ENCODE measurements at regions not wholly inside any gene's neighbourhood (a gene's known extent, or its start where the extent isn't known, plus 50 kb on each side); places are given as distances from the start of the nearest gene placed in this dataset.

GRCh38 chr4:129167640-129168260, 71.8 kb downstream of the C4orf33 start:
- POLR2A ChIA-PET = no interaction called here
- CTCF ChIA-PET = interaction anchor here (1.4 kb wide), 1 partner anchor 10 kb away, joined by 3 read pairs; no protein-coding TSS in a partner anchor
- no peak for ATAC-seq (ENCODE audit: poor library complexity)
- peaks cover 37% of the 10 kb centered on the region for H3K27me3 Mint-ChIP-seq
- peak in 2 of 14 experiments; percentile 1 to 3 for DNase-seq
- H3K27ac Mint-ChIP-seq = no peak overlapping the region
- H3K36me3 Mint-ChIP-seq (ENCODE audit: low read depth) = no peaks in the 10 kb centered on the region
- Histone ChIP-seq H3K4me1 (ENCODE audit: insufficient read depth, low read length) (no peaks in the 10 kb centered on the region), H3K4me3 (ENCODE audit: low read length) (no peak overlapping the region), H3K27ac (ENCODE audit: low read depth in 1 of 2, low read length in 2 of 2) (no peak overlapping the region), H3K27me3 (ENCODE audit: control insufficient read depth in 1 of 2, insufficient read depth in 2 of 2, low read length in 2 of 2) (peaks cover 4 to 14% of the 10 kb centered on the region in 2 experiments), H3K9me3 (ENCODE audit: control insufficient read depth in 1 of 2, insufficient read depth in 1 of 2, low read length in 2 of 2) (no peaks in the 10 kb centered on the region), H3K36me3 (ENCODE audit: insufficient read depth, low read length) (no peaks in the 10 kb centered on the region)
- H3K4me3 Mint-ChIP-seq = no peak overlapping the region
- intact Hi-C loops (cut with DNase I, micrococcal nuclease) = no loop called here
- no peaks in the 10 kb centered on the region for H3K9me3 Mint-ChIP-seq
- H3K4me1 Mint-ChIP-seq (ENCODE audit: low read depth) = no peaks in the 10 kb centered on the region
- TF ChIP-seq CTCF (IDR thresholded peaks at IDR 0.05) = no peak

GRCh38 chr4:129172181-129172580, 76.2 kb downstream of the C4orf33 start:
- H3K27ac ChIP-seq (ENCODE audit: low read depth in 1 of 2, low read length in 2 of 2) = no peak overlapping the region
- TF ChIP-seq CTCF (IDR thresholded peaks at IDR 0.05) = no peak
- peaks cover 43% of the 10 kb centered on the region for H3K27me3 Mint-ChIP-seq
- H3K36me3 ChIP-seq (ENCODE audit: insufficient read depth, low read length) = no peaks in the 10 kb centered on the region
- ChIA-PET CTCF (no interaction called here), POLR2A (no interaction called here)
- no peaks in the 10 kb centered on the region for H3K4me1 ChIP-seq (ENCODE audit: insufficient read depth, low read length)
- H3K9me3 Mint-ChIP-seq = no peaks in the 10 kb centered on the region
- no peak overlapping the region for H3K4me3 Mint-ChIP-seq
- H3K36me3 Mint-ChIP-seq (ENCODE audit: low read depth) = no peaks in the 10 kb centered on the region
- no peaks in the 10 kb centered on the region for H3K9me3 ChIP-seq (ENCODE audit: control insufficient read depth in 1 of 2, insufficient read depth in 1 of 2, low read length in 2 of 2)
- ATAC-seq (ENCODE audit: poor library complexity) = no peak
- no peaks in the 10 kb centered on the region for H3K4me1 Mint-ChIP-seq (ENCODE audit: low read depth)
- peaks cover 4 to 14% of the 10 kb centered on the region in 2 experiments for H3K27me3 ChIP-seq (ENCODE audit: control insufficient read depth in 1 of 2, insufficient read depth in 2 of 2, low read length in 2 of 2)
- DNase-seq = no peak
- intact Hi-C loops (cut with DNase I, micrococcal nuclease) = no loop called here
- no peak overlapping the region for H3K27ac Mint-ChIP-seq
- no peak overlapping the region for H3K4me3 ChIP-seq (ENCODE audit: low read length)

GRCh38 chr4:129176864-129177263, 80.9 kb downstream of the C4orf33 start:
- CTCF ChIA-PET = no interaction called here
- H3K9me3 ChIP-seq (ENCODE audit: control insufficient read depth in 1 of 2, insufficient read depth in 1 of 2, low read length in 2 of 2) = no peaks in the 10 kb centered on the region
- H3K27me3 ChIP-seq (ENCODE audit: control insufficient read depth in 1 of 2, insufficient read depth in 2 of 2, low read length in 2 of 2) = no peaks in the 10 kb centered on the region
- POLR2A ChIA-PET = no interaction called here
- no peak for TF ChIP-seq CTCF (IDR thresholded peaks at IDR 0.05)
- peaks cover 25% of the 10 kb centered on the region for H3K27me3 Mint-ChIP-seq
- no peak overlapping the region for H3K27ac Mint-ChIP-seq
- H3K36me3 ChIP-seq (ENCODE audit: insufficient read depth, low read length) = no peaks in the 10 kb centered on the region
- intact Hi-C loops (cut with DNase I, micrococcal nuclease) = no loop called here
- no peaks in the 10 kb centered on the region for H3K9me3 Mint-ChIP-seq
- no peak overlapping the region for H3K4me3 ChIP-seq (ENCODE audit: low read length)
- DNase-seq = no peak
- no peak overlapping the region for H3K27ac ChIP-seq (ENCODE audit: low read depth in 1 of 2, low read length in 2 of 2)
- no peak overlapping the region for H3K4me3 Mint-ChIP-seq
- H3K4me1 Mint-ChIP-seq (ENCODE audit: low read depth) = no peaks in the 10 kb centered on the region
- ATAC-seq (ENCODE audit: poor library complexity) = no peak
- H3K4me1 ChIP-seq (ENCODE audit: insufficient read depth, low read length) = no peaks in the 10 kb centered on the region
- H3K36me3 Mint-ChIP-seq (ENCODE audit: low read depth) = no peaks in the 10 kb centered on the region

Data from CD4-positive, alpha-beta T cell (primary cell).